ENCODE measurements at regions not wholly inside any gene's neighbourhood (a gene's known extent, or its start where the extent isn't known, plus 50 kb on each side); places are given as distances from the start of the nearest gene placed in this dataset.

DNA sequence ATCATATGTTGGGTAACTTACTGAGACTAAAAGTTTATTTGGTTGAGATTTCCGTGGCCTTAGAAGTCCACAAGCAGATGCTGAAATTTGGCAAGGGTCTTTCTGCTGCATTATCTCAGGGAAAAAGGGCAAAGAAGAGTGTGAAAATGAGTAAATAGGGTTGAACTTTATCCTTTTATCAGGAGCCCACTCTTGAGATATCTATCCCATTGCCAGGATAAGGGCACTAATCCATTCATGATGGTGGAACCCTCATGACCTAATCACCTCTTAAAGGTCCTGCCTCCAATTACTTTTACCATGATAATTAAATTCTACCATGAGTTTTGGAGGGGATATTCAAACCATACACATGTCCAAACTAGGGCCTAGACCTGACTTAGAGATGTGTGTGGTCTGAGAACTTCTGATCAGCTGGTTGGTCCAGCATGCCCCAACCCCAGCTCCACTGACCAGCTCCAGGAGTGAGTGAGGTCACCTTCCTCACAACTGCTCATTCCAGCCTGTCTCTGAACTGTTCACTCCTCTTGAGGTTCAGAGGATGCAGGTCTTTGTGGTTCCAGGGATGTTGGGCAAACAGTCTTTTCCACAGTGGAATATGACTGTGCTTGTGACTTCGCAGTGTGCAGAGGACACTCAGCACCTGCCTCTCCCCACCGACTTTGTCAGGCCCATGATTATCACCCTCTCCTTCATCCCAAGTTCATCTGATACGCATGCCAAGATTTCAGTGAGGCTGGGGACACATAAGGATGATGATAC, 130.1 kb upstream of the TOP3B start:
- H3K4me3 ChIP-seq = no peak overlapping the region
- H3K9me3 ChIP-seq = no peaks in the 10 kb centered on the region
- in situ Hi-C loops (cut with MboI; ENCODE audit: low pct_ligation_motif_present in 1 of 4, low pct_unique_long_range_greater_than_20kb in 1 of 4, low sequenced_read_pairs in 3 of 4) (no loop called here), intact Hi-C loops (cut with DNase I; ENCODE audit: low total_unique reads) (no loop called here)
- WGBS, 2 donors (ENCODE audit: low coverage in 1 of 2) = 93 to 100% methylated on average over 1 to 4 of the region's 4 CpGs
- no peaks in the 10 kb centered on the region for H3K27me3 ChIP-seq
- no peak for DNase-seq
- no peaks in the 10 kb centered on the region for H3K36me3 ChIP-seq
- H3K4me1 ChIP-seq = no peaks in the 10 kb centered on the region
- TF ChIP-seq, protein P1, sequence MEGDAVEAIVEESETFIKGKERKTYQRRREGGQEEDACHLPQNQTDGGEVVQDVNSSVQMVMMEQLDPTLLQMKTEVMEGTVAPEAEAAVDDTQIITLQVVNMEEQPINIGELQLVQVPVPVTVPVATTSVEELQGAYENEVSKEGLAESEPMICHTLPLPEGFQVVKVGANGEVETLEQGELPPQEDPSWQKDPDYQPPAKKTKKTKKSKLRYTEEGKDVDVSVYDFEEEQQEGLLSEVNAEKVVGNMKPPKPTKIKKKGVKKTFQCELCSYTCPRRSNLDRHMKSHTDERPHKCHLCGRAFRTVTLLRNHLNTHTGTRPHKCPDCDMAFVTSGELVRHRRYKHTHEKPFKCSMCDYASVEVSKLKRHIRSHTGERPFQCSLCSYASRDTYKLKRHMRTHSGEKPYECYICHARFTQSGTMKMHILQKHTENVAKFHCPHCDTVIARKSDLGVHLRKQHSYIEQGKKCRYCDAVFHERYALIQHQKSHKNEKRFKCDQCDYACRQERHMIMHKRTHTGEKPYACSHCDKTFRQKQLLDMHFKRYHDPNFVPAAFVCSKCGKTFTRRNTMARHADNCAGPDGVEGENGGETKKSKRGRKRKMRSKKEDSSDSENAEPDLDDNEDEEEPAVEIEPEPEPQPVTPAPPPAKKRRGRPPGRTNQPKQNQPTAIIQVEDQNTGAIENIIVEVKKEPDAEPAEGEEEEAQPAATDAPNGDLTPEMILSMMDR (IDR thresholded peaks at IDR 0.05) = no peak
- no peak for TF ChIP-seq POLR2AphosphoS5 (IDR thresholded peaks at IDR 0.05)
- TF ChIP-seq EP300 (IDR thresholded peaks at IDR 0.05; ENCODE audit: low read depth) = no peak
- TF ChIP-seq POLR2A (IDR thresholded peaks at IDR 0.05) = no peak
- H3K27ac ChIP-seq = no peak overlapping the region

DNA sequence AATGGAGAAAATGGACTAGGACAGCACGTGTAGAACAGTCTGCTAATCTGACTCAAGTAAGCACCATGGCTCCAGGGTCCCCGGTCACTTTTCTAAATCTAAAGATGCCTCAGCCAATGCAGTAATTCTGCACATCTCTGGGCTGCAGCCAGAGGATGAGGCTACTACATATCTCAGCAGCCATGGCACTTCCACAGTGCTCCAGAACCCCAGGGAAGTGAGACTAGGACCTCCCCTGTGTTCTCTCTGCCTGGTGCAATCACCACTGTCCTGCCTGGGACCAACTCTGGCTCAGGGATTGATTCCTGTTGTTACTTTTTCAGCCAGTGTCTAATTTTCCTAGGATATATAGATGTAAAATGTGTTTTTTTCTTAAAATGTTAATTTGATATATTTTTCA, 129.4 kb upstream of the TOP3B start:
- Histone ChIP-seq H3K36me3 (no peaks in the 10 kb centered on the region), H3K4me3 (no peak overlapping the region), H3K9me3 (no peaks in the 10 kb centered on the region), H3K27ac (no peak overlapping the region), H3K4me1 (no peaks in the 10 kb centered on the region), H3K27me3 (no peaks in the 10 kb centered on the region)
- no peak for DNase-seq
- intact Hi-C loops (cut with DNase I; ENCODE audit: low total_unique reads) = no loop called here
- TF ChIP-seq POLR2A (IDR thresholded peaks at IDR 0.05) (no peak), POLR2AphosphoS5 (IDR thresholded peaks at IDR 0.05) (no peak), EP300 (IDR thresholded peaks at IDR 0.05; ENCODE audit: low read depth) (no peak)
- TF ChIP-seq, protein P1 (IDR thresholded peaks at IDR 0.05) = no peak
- in situ Hi-C loops (cut with MboI; ENCODE audit: low pct_ligation_motif_present in 1 of 4, low pct_unique_long_range_greater_than_20kb in 1 of 4, low sequenced_read_pairs in 3 of 4) = no loop called here
- 60 to 72% methylated on average over 1 to 2 of the region's 2 CpGs for WGBS, 2 donors (ENCODE audit: low coverage in 1 of 2)

DNA sequence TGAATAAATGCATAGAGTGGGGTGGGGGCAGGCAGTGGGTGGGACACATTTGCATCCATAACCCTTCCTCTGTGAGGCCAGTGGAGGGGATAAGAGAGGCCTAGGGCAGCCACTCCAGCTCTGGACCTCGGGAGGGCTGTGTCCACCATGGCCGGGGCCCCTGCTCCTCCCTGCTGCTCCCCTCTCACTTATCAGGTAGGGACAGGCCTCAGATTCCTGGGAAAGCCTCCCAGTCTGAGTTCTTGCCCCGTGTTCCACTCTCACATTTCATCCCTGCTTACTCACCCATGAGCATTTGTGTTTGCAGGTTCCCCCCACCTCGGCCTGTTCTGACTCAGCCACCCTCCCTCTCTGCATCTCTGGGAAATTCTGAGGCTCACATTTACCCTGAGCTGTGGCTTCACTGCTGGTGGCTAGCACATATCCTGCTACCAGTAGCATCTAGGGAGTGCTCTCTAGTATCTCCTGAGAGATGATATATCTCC, 128.7 kb upstream of the TOP3B start:
- in situ Hi-C loops (cut with MboI; ENCODE audit: low pct_ligation_motif_present in 1 of 4, low pct_unique_long_range_greater_than_20kb in 1 of 4, low sequenced_read_pairs in 3 of 4) = no loop called here
- no peaks in the 10 kb centered on the region for H3K36me3 ChIP-seq
- WGBS, 2 donors (ENCODE audit: low coverage in 1 of 2) = 46% methylated on average over 4 of the region's 4 CpGs; no CpG with 5 or more reads in 1 of the 2 donors
- no peaks in the 10 kb centered on the region for H3K9me3 ChIP-seq
- no peak for TF ChIP-seq POLR2A (IDR thresholded peaks at IDR 0.05)
- TF ChIP-seq, protein P1 (IDR thresholded peaks at IDR 0.05) = no peak
- TF ChIP-seq EP300 (IDR thresholded peaks at IDR 0.05; ENCODE audit: low read depth) = no peak
- TF ChIP-seq POLR2AphosphoS5 (IDR thresholded peaks at IDR 0.05) = no peak
- H3K4me3 ChIP-seq = no peak overlapping the region
- no peaks in the 10 kb centered on the region for H3K27me3 ChIP-seq
- intact Hi-C loops (cut with DNase I; ENCODE audit: low total_unique reads) = no loop called here
- no peaks in the 10 kb centered on the region for H3K4me1 ChIP-seq
- no peak for DNase-seq
- H3K27ac ChIP-seq = no peak overlapping the region

DNA sequence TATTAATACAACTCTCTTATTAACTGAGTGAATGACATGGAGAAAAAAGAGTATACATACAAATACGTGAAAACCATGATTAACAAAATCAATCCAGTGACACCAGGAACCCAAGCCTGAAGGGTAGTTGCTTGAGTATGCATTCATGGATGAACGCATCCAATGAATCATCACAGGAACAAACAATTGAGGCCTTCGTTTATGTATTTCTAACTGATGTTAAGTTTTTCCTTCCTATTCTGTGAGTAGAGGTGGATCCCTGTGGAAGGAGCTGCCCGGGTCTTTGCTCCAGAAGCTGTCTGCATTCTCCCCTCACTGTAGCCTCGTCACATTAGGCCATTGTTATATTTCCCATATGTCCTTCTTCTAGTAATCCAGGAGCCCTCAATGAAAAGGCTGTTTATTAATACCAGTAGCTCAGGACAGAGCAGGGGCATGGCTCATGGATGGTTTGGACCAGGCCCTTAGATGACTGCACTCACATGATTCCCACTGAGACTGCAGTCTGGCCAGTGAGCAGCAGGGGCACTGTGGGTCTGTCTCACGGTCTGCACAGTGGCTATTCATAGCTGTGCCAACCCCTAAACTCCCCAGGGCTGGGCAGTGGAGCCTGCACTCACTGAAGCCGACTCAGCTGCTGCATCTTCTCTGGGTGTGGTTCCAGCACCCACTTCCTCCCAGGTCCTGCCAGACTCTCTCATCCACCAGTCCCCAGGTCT, 128.1 kb upstream of the TOP3B start:
- WGBS, 2 donors (ENCODE audit: low coverage in 1 of 2) = 63 to 78% methylated on average over 2 to 6 of the region's 7 CpGs
- in situ Hi-C loops (cut with MboI; ENCODE audit: low pct_ligation_motif_present in 1 of 4, low pct_unique_long_range_greater_than_20kb in 1 of 4, low sequenced_read_pairs in 3 of 4) = no loop called here
- Histone ChIP-seq H3K9me3 (no peaks in the 10 kb centered on the region), H3K27ac (no peak overlapping the region), H3K4me1 (no peaks in the 10 kb centered on the region), H3K36me3 (no peaks in the 10 kb centered on the region), H3K27me3 (no peaks in the 10 kb centered on the region), H3K4me3 (no peak overlapping the region)
- TF ChIP-seq EP300 (IDR thresholded peaks at IDR 0.05; ENCODE audit: low read depth) = no peak
- TF ChIP-seq, protein P1 (IDR thresholded peaks at IDR 0.05) = peak in 4 of 5 experiments; percentile 19 to 28 (median 26)
- intact Hi-C loops (cut with DNase I; ENCODE audit: low total_unique reads) = no loop called here
- peak; percentile 51 for DNase-seq
